H9 (cell line): ENCODE measurements at regions not wholly inside any gene's neighbourhood (a gene's known extent, or its start where the extent isn't known, plus 50 kb on each side); places are given as distances from the start of the nearest gene placed in this dataset.

ENCODE experiments used
- DNase-seq: peaks from one replicate; pipeline ENCODE4 v3.0.0-alpha.2; 2017
- H2AFZ ChIP-seq: one replicate; pipeline ENCODE4 v1.6.1; 2013; ENCODE audit warnings: mild to moderate bottlenecking, low read length, control low read depth, moderate library complexity
- H2AK5ac ChIP-seq: 2 replicates; pipeline ENCODE4 v1.6.1; 2013; ENCODE audit warnings: low read length, control low read depth, mixed read lengths; ENCODE audit not compliant: insufficient read length
- H2BK120ac ChIP-seq: one replicate; pipeline ENCODE4 v1.6.1; 2013; ENCODE audit warnings: low read depth, mild to moderate bottlenecking, low read length, control low read depth, inconsistent platforms; ENCODE audit not compliant: poor library complexity, severe bottlenecking
- H2BK12ac ChIP-seq: 2 replicates; pipeline ENCODE4 v1.6.1; 2013; ENCODE audit warnings: low read length, control low read depth, mixed read lengths, low read depth; ENCODE audit not compliant: insufficient read length
- H2BK15ac ChIP-seq: 2 replicates; pipeline ENCODE4 v1.6.1; 2013; ENCODE audit warnings: low read depth, low read length, control low read depth
- H2BK20ac ChIP-seq: one replicate; pipeline ENCODE4 v1.6.1; 2013; ENCODE audit warnings: low read depth, mild to moderate bottlenecking, low read length, control low read depth, inconsistent platforms; ENCODE audit not compliant: poor library complexity, severe bottlenecking
- H2BK5ac ChIP-seq: 2 replicates; pipeline ENCODE4 v1.6.1; 2013; ENCODE audit warnings: low read length, control low read depth, mixed read lengths; ENCODE audit not compliant: insufficient read length
- H3K14ac ChIP-seq: 2 replicates; pipeline ENCODE4 v1.6.1; 2013; ENCODE audit warnings: low read length, control low read depth; ENCODE audit not compliant: insufficient read depth
- H3K18ac ChIP-seq: 2 replicates; pipeline ENCODE4 v1.6.1; 2013; ENCODE audit warnings: low read depth, mild to moderate bottlenecking, mixed read lengths, low read length, control low read depth; ENCODE audit not compliant: insufficient read length
- H3K23ac ChIP-seq: 2 replicates; pipeline ENCODE4 v1.6.1; 2013; ENCODE audit warnings: low read length, control low read depth, mixed read lengths, low read depth; ENCODE audit not compliant: insufficient read length
- H3K23me2 ChIP-seq: 2 replicates; pipeline ENCODE4 v1.6.1; 2013; ENCODE audit warnings: low read depth, mild to moderate bottlenecking, mixed read lengths, low read length, control low read depth; ENCODE audit not compliant: insufficient read length, poor library complexity, severe bottlenecking
- H3K27ac ChIP-seq: 2 replicates; pipeline ENCODE4 v1.5.1; 2013; ENCODE audit warnings: low read length, control low read depth, mixed read lengths, low read depth; ENCODE audit not compliant: insufficient read length
- H3K27me3 ChIP-seq: 2 replicates; pipeline ENCODE4 v1.6.1; 2013; ENCODE audit warnings: low read length, control low read depth, inconsistent platforms; ENCODE audit not compliant: insufficient read depth
- H3K4ac ChIP-seq: 2 replicates; pipeline ENCODE4 v1.6.1; 2013; ENCODE audit warnings: low read depth, mild to moderate bottlenecking, control low read depth, inconsistent platforms, low read length, moderate library complexity
- H3K4me1 ChIP-seq: 2 replicates; pipeline ENCODE4 v1.6.1; 2013; ENCODE audit warnings: low read length, control low read depth, inconsistent platforms; ENCODE audit not compliant: insufficient read depth
- H3K4me2 ChIP-seq: 2 replicates; pipeline ENCODE4 v1.6.1; 2013; ENCODE audit warnings: low read length, control low read depth, mixed read lengths; ENCODE audit not compliant: insufficient read length, insufficient read depth
- H3K56ac ChIP-seq: 2 replicates; pipeline ENCODE4 v1.6.1; 2013; ENCODE audit warnings: low read depth, mild to moderate bottlenecking, mixed read lengths, low read length, control low read depth; ENCODE audit not compliant: insufficient read length
- H3K79me1 ChIP-seq: 2 replicates; pipeline ENCODE4 v1.6.1; 2013; ENCODE audit warnings: low read depth, mild to moderate bottlenecking, moderate library complexity, low read length, control low read depth, inconsistent platforms; ENCODE audit not compliant: insufficient read depth, poor library complexity, severe bottlenecking
- H3K79me2 ChIP-seq: 2 replicates; pipeline ENCODE4 v1.6.1; 2013; ENCODE audit warnings: low read length, control low read depth, inconsistent platforms; ENCODE audit not compliant: insufficient read depth
- H3K9ac ChIP-seq: 2 replicates; pipeline ENCODE4 v1.6.1; 2013; ENCODE audit warnings: low read length, control low read depth, mixed read lengths; ENCODE audit not compliant: insufficient read length; ENCODE audit errors: extremely low read depth
- H3K9me3 ChIP-seq: one replicate; pipeline ENCODE4 v1.6.1; 2013; ENCODE audit warnings: low read depth, low read length, inconsistent platforms; ENCODE audit not compliant: control insufficient read depth
- H3T11ph ChIP-seq: one replicate; pipeline ENCODE4 v1.6.1; 2013; ENCODE audit warnings: mild to moderate bottlenecking, low read length, control low read depth, inconsistent platforms
- H4K20me1 ChIP-seq: one replicate; pipeline ENCODE4 v1.6.1; 2013; ENCODE audit not compliant: control insufficient read depth, insufficient read length, insufficient read depth
- H4K5ac ChIP-seq: 2 replicates; pipeline ENCODE4 v1.6.1; 2013; ENCODE audit warnings: low read depth, mild to moderate bottlenecking, mixed read lengths, low read length, control low read depth; ENCODE audit not compliant: insufficient read length
- H4K8ac ChIP-seq: replicated peaks from 2 replicates; pipeline ENCODE4 v1.6.1; 2013; ENCODE audit warnings: low read length, control low read depth, mixed read lengths, low read depth; ENCODE audit not compliant: insufficient read length
- H4K91ac ChIP-seq: 2 replicates; pipeline ENCODE4 v1.6.1; 2013; ENCODE audit warnings: low read depth, mild to moderate bottlenecking, moderate library complexity, mixed read lengths, low read length, control low read depth; ENCODE audit not compliant: insufficient read length
- H3K27ac Mint-ChIP-seq, 3 experiments: 2 replicates in 2 of 3; 3 replicates in 1 of 3; pipeline ENCODE4 v1.8.0; 2020 to 2021; ENCODE audit warnings: mixed read lengths in 3 of 3, mild to moderate bottlenecking in 1 of 3, moderate library complexity in 1 of 3
- H3K27me3 Mint-ChIP-seq: 2 replicates; pipeline ENCODE4 v1.8.0; 2021; ENCODE audit warnings: low read depth, mild to moderate bottlenecking, moderate library complexity, mixed read lengths
- H3K36me3 Mint-ChIP-seq, 3 experiments: 2 replicates in 2 of 3; 3 replicates in 1 of 3; pipeline ENCODE4 v1.8.0; 2020 to 2021; ENCODE audit warnings: low read depth in 3 of 3, mixed read lengths in 3 of 3; ENCODE audit not compliant: insufficient read depth in 1 of 3
- H3K4me1 Mint-ChIP-seq, 2 experiments: 2 replicates each; pipeline ENCODE4 v1.8.0; 2020; ENCODE audit warnings: mixed read lengths in 2 of 2
- H3K4me3 Mint-ChIP-seq, 2 experiments: 2 replicates in 1 of 2; 3 replicates in 1 of 2; pipeline ENCODE4 v1.8.0; 2020 to 2021; ENCODE audit warnings: mild to moderate bottlenecking in 2 of 2, mixed read lengths in 2 of 2, moderate library complexity in 1 of 2
- H3K9me3 Mint-ChIP-seq, 2 experiments: 2 replicates in 1 of 2; 3 replicates in 1 of 2; pipeline ENCODE4 v1.8.0; 2020; ENCODE audit warnings: mild to moderate bottlenecking in 2 of 2, mixed read lengths in 2 of 2, moderate library complexity in 1 of 2
- CTCF ChIP-seq: fragments of 200-600 bp; sonication (generic); conservative IDR thresholded peaks from 3 replicates; pipeline ENCODE4 v1.8.0; 2021; ENCODE audit warnings: antibody characterized with exemption, mild to moderate bottlenecking
- WGBS: extraction: QIAGEN DNeasy Blood & Tissue Kit; methylation state at CpG from one replicate; pipeline ENCODE4 v1.1.7; 2013; ENCODE audit warnings: missing lambda C conversion rate, low lambda C conversion rate, mixed read lengths; ENCODE audit not compliant: insufficient read length; ENCODE audit errors: extremely low coverage; 5-methylcytosine and 5-hydroxymethylcytosine counted together

DNA sequence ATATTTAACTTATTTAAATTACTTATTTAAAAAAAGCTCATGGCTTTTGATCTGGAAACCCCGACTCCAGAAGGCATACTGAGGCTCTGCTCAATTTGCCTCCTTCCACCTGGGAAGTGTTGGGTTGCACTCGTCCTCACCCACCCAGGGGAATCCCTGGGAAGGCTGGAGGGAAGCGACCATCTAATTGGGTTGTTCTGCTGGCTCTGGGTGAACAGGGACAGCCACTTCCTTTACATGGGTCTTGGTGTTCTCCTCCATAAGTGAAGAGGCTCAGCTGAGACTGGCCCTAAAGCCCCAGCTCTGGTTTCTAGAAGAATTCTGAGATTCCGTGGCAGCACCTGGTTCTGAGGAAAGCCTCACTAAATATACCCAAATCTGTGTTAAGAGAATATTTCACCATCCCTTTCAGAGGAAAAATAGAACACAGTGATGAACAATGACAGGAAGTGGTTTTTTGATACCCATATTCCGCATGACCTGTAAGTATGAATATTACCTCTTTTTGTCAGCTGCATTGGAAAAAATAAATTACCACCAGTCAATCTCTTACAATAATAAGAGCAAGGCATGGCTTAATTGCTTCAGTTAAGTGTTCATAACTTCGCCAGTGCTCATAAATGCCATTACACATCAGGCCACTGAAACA lies 131.1 kb upstream of the SHH start:
- Mint-ChIP-seq H3K9me3 (peaks cover 22 to 23% of the 10 kb centered on the region in 2 experiments), H3K4me1 (no peaks in the 10 kb centered on the region), H3K27ac (no peak overlapping the region), H3K4me3 (no peak overlapping the region), H3K27me3 (peaks cover 11% of the 10 kb centered on the region), H3K36me3 (peaks cover 0 to 9% (median 2%) of the 10 kb centered on the region in 3 experiments; a peak in 4 of 7 replicates)
- H3T11ph ChIP-seq, result no peak overlapping the region
- no peak overlapping the region for H3K27ac ChIP-seq
- H3K9me3 ChIP-seq, result no peaks in the 10 kb centered on the region
- no peak overlapping the region for H2BK120ac ChIP-seq
- H3K4ac ChIP-seq, result no peak overlapping the region
- no peak for DNase-seq
- no peak overlapping the region for H3K14ac ChIP-seq
- no peaks in the 10 kb centered on the region for H4K20me1 ChIP-seq
- H4K91ac ChIP-seq, result no peak overlapping the region
- no peaks in the 10 kb centered on the region for H3K27me3 ChIP-seq
- H3K56ac ChIP-seq, result no peak overlapping the region
- TF ChIP-seq CTCF, result no peak
- no CpG with 5 or more reads among the region's 6 CpGs for WGBS
- no peak overlapping the region for H4K5ac ChIP-seq
- H3K23ac ChIP-seq, result no peak overlapping the region
- no peak overlapping the region for H2AK5ac ChIP-seq
- no peak overlapping the region for H4K8ac ChIP-seq
- no peak overlapping the region for H3K4me2 ChIP-seq
- H2BK15ac ChIP-seq, result no peak overlapping the region
- H2BK20ac ChIP-seq, result no peak overlapping the region
- no peaks in the 10 kb centered on the region for H3K79me1 ChIP-seq
- H3K23me2 ChIP-seq, result no peaks in the 10 kb centered on the region
- H3K18ac ChIP-seq, result no peak overlapping the region
- no peak overlapping the region for H3K9ac ChIP-seq
- no peak overlapping the region for H2BK5ac ChIP-seq
- H2AFZ ChIP-seq, result no peak overlapping the region
- H3K4me1 ChIP-seq, result no peaks in the 10 kb centered on the region
- H3K79me2 ChIP-seq, result no peaks in the 10 kb centered on the region
- H2BK12ac ChIP-seq, result no peak overlapping the region
